ENCODE measurements at regions not wholly inside any gene's neighbourhood (a gene's known extent, or its start where the extent isn't known, plus 50 kb on each side); places are given as distances from the start of the nearest gene placed in this dataset.

- intact Hi-C loops (cut with micrococcal nuclease) = no loop called here
These were observed 100.0 kb upstream of the RIPOR2 start for GRCh38 chr6:25035512-25036435.

GRCh38 chr6:25036461-25036860 is 100.7 kb upstream of the RIPOR2 start:
- intact Hi-C loops (cut with micrococcal nuclease) = no loop called here

GRCh38 chr6:25038300-25038699 is 102.5 kb upstream of the RIPOR2 start:
- intact Hi-C loops (cut with micrococcal nuclease) = no loop called here

GRCh38 chr6:25038999-25039398 is 103.2 kb upstream of the RIPOR2 start:
- intact Hi-C loops (cut with micrococcal nuclease) = no loop called here

GRCh38 chr6:25041485-25042035 is 105.8 kb upstream of the RIPOR2 start:
- intact Hi-C loops (cut with micrococcal nuclease) = loop anchor here (1.0 to 2.0 kb wide), 5 partner anchors 7 to 29 kb away; no protein-coding TSS in a partner anchor

- intact Hi-C loops (cut with micrococcal nuclease) = loop anchor here (1.0 to 2.0 kb wide), 4 partner anchors 8 to 29 kb away; no protein-coding TSS in a partner anchor
These were observed 106.3 kb upstream of the RIPOR2 start for GRCh38 chr6:25042036-25042521.

- intact Hi-C loops (cut with micrococcal nuclease) = loop anchor here (1.0 to 2.0 kb wide), 4 partner anchors 8 to 28 kb away; no protein-coding TSS in a partner anchor
These were observed 106.8 kb upstream of the RIPOR2 start for GRCh38 chr6:25042536-25042935.

GRCh38 chr6:25042984-25043725 is 107.4 kb upstream of the RIPOR2 start:
- intact Hi-C loops (cut with micrococcal nuclease) = loop anchor here (1.0 to 2.0 kb wide), 4 partner anchors 7 to 28 kb away; no protein-coding TSS in a partner anchor

GRCh38 chr6:25043892-25044291 is 108.1 kb upstream of the RIPOR2 start:
- intact Hi-C loops (cut with micrococcal nuclease) = loop anchor here (2.0 kb wide), 1 partner anchor 27 kb away; no protein-coding TSS in a partner anchor

- intact Hi-C loops (cut with micrococcal nuclease) = no loop called here
These were observed 111.2 kb upstream of the RIPOR2 start for GRCh38 chr6:25046942-25047341.

- intact Hi-C loops (cut with micrococcal nuclease) = loop anchor here (1.0 kb wide), 1 partner anchor 8 kb away; no protein-coding TSS in a partner anchor
These were observed 114.6 kb upstream of the RIPOR2 start for GRCh38 chr6:25050356-25050755.

- intact Hi-C loops (cut with micrococcal nuclease) = no loop called here
These were observed 115.3 kb upstream of the RIPOR2 start for GRCh38 chr6:25051083-25051482.

- intact Hi-C loops (cut with micrococcal nuclease) = no loop called here
These were observed 116.4 kb upstream of the RIPOR2 start for GRCh38 chr6:25052181-25052580.

GRCh38 chr6:25053875-25054371 is 118.2 kb upstream of the RIPOR2 start:
- intact Hi-C loops (cut with micrococcal nuclease) = no loop called here

GRCh38 chr6:25054469-25054868 is 118.7 kb upstream of the RIPOR2 start:
- intact Hi-C loops (cut with micrococcal nuclease) = no loop called here

GRCh38 chr6:25056130-25056529 is 120.4 kb upstream of the RIPOR2 start:
- intact Hi-C loops (cut with micrococcal nuclease) = loop anchor here (1.0 to 2.0 kb wide), 2 partner anchors 15 to 29 kb away; no protein-coding TSS in a partner anchor

- intact Hi-C loops (cut with micrococcal nuclease) = loop anchor here (2.0 kb wide), 1 partner anchor 31 kb away; no protein-coding TSS in a partner anchor
These were observed 121.5 kb upstream of the RIPOR2 start for GRCh38 chr6:25057111-25057905.

- intact Hi-C loops (cut with micrococcal nuclease) = no loop called here
These were observed 122.7 kb upstream of the RIPOR2 start for GRCh38 chr6:25058441-25058840.

- intact Hi-C loops (cut with micrococcal nuclease) = no loop called here
These were observed 123.2 kb upstream of the RIPOR2 start for GRCh38 chr6:25058941-25059340.

- intact Hi-C loops (cut with micrococcal nuclease) = no loop called here
These were observed 124.8 kb upstream of the RIPOR2 start for GRCh38 chr6:25060522-25060921.

Data from T-helper 2 cell treated with Interferon-gamma antibody and Interleukin-4, amounts not matched to agents 100 ng/mL and 5 ng/mL, for 36 hours (primary cell).